ENCODE measurements at regions not wholly inside any gene's neighbourhood (a gene's known extent, or its start where the extent isn't known, plus 50 kb on each side); places are given as distances from the start of the nearest gene placed in this dataset.

DNA sequence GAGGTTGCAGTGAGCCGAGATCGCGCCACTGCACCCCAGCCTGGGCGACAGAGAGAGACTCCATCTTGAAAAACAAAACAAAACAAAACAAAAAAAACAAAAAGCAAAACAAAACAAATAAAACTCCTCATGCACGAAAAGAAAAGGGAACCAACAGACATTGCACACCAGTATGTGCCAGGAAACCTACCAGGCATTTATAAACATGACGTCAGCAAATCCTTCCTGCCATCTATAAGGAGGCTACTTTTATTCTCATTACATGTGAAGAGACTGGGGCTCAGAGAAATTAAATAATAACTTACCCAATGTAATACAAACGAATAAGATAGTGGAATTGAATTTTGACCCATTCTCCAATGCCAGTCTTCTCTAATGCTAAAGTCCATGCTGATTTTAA lies 197.2 kb downstream of the NUFIP1 start:
- TF ChIP-seq CTCF (IDR thresholded peaks at IDR 0.05): no peak
- TF ChIP-seq POLR2A (IDR thresholded peaks at IDR 0.05): no peak

All from thyroid gland (tissue), 4 donors.